BE2C (cell line): ENCODE measurements at regions not wholly inside any gene's neighbourhood (a gene's known extent, or its start where the extent isn't known, plus 50 kb on each side); places are given as distances from the start of the nearest gene placed in this dataset.
"Not testable (repeated sequence)": the region's sequence is repeated elsewhere in the genome, so short reads cannot be mapped to it uniquely, and the experiment has no call there.

Experiments
- DNase-seq: peaks from one replicate; pipeline ENCODE4 v3.0.0-alpha.2; 2020
- H3K27me3 ChIP-seq: fragments of 250-450 bp; sonication (Bioruptor Pico); 2 replicates; pipeline ENCODE4 v1.5.1; 2020; ENCODE audit warnings: mild to moderate bottlenecking
- H3K36me3 ChIP-seq: fragments of 250-450 bp; sonication (Bioruptor Pico); 2 replicates; pipeline ENCODE4 v1.5.1; 2020; ENCODE audit warnings: mild to moderate bottlenecking
- H3K4me1 ChIP-seq: fragments of 250-450 bp; sonication (Bioruptor Pico); 2 replicates; pipeline ENCODE4 v1.5.1; 2020
- H3K4me3 ChIP-seq: 2 replicates; pipeline ENCODE4 v1.5.1; 2011; ENCODE audit warnings: low read depth, low read length
- H3K9me3 ChIP-seq: fragments of 250-450 bp; sonication (Bioruptor Pico); 2 replicates; pipeline ENCODE4 v1.5.1; 2020
- CTCF ChIP-seq: IDR thresholded peaks from 2 replicates; pipeline ENCODE4 v1.5.1; 2012; ENCODE audit warnings: mild to moderate bottlenecking, low read depth, low read length

DNA sequence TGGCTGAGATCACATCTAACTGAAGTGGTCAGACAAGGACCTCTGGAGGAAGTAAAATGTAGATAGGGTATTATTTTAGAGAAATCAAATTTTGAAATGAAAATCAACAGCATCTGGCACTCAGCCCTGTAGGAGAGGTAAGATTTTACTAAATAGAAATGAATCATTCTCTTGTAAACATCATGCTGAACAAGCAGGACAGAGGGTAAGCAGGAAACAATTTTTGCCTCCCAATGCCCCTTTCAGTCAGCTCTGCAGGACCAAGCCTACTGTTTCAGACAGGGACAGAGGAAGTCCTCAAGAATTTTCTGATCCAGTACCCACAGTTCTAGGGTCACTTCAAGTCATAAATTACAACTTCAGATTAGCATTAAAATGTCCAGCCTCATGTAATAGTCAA lies 190.1 kb downstream of the ESM1 start:
- Histone ChIP-seq H3K36me3 (no peaks in the 10 kb centered on the region), H3K9me3 (no peaks in the 10 kb centered on the region), H3K4me1 (no peaks in the 10 kb centered on the region), H3K27me3 (no peaks in the 10 kb centered on the region), H3K4me3 (no peak overlapping the region)
- no peak for TF ChIP-seq CTCF
- no peak for DNase-seq

- TF ChIP-seq CTCF = no peak
- no peaks in the 10 kb centered on the region for H3K4me1 ChIP-seq
- H3K9me3 ChIP-seq = no peaks in the 10 kb centered on the region
- H3K4me3 ChIP-seq = no peak overlapping the region
- no peaks in the 10 kb centered on the region for H3K36me3 ChIP-seq
- DNase-seq = no peak
- no peaks in the 10 kb centered on the region for H3K27me3 ChIP-seq
These were observed 191.0 kb downstream of the ESM1 start for GRCh38 chr5:54794135-54794975.

DNA sequence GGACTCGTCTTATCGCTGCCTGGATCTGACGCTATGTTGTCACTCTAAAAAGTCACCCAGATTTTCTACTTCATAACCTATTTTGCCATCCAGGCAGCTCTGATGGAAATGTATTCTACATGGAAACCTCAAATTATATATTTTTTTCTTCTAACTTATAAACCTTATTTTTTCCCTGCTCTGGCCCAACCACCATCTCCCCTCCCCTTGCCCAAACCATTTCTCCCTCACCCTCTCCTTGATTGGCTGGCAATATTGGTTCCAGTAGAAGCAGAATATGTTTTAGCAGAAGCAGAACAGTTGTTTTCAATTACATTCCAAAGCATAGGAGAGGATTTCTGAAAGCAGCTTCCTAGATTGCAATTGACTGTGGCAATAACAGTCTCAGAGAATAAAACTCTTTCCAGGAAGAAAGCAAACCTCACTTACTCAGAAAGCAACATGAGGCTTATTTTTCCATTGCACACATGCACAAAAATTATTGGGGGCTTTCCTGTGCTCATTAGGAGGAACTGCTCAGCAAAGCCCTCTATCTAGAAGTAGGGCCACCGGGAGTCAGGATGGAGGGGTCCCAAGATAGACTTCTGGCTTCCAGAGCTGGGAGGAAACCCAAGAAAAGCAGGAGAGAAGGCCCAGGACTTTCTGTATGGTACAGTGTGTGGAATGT lies 191.8 kb downstream of the ESM1 start:
- Histone ChIP-seq H3K9me3 (no peaks in the 10 kb centered on the region), H3K4me1 (no peaks in the 10 kb centered on the region), H3K27me3 (no peaks in the 10 kb centered on the region), H3K4me3 (no peak overlapping the region), H3K36me3 (no peaks in the 10 kb centered on the region)
- no peak for DNase-seq
- TF ChIP-seq CTCF = no peak

DNA sequence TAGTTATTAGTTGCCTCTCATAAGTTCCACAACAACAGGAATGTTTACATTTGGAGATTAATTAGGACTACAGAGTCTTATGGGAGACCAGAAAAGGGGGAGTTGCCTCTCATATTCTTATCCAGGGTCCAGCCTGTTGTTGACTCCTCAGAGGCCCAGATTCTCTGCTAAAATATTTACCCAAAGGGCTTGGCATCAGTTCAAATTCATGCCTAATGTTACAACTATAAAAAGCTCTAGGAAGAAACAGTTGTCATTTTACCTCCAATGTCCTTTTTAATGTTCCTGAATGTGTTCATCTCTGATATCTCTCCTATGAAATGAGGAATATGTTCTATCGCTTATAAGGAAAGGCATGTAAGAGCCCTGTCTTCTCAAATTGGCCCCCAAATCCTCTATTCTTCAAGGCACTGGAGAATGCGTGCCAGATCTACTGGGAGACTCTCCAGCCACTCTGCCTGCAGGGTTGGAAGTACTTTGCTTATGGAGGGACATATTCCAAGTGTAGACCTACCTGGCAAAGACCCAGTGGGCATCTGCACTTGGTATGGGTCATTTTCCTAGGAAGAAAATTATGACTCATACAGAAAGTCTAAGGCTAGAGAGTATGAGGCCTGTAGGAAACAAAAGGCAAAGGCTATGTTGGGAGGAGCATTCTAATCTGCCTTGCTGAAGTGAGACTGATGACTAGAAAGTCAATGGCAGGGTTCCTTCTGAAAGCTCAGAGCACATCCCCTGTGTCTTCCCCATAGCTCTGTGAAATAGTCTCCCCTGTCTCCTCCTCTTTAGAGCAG lies 192.6 kb downstream of the ESM1 start:
- TF ChIP-seq CTCF = no peak
- DNase-seq = no peak
- Histone ChIP-seq H3K36me3 (no peaks in the 10 kb centered on the region), H3K4me3 (no peak overlapping the region), H3K9me3 (no peaks in the 10 kb centered on the region), H3K27me3 (no peaks in the 10 kb centered on the region), H3K4me1 (no peaks in the 10 kb centered on the region)

- H3K27me3 ChIP-seq, DNase-seq, H3K4me3 ChIP-seq, H3K36me3 ChIP-seq, H3K4me1 ChIP-seq, H3K9me3 ChIP-seq: not testable (repeated sequence)
These were observed 197.5 kb downstream of the ESM1 start for GRCh38 chr5:54787910-54788309.

- DNase-seq = peak; percentile 63
- Histone ChIP-seq H3K36me3 (no peaks in the 10 kb centered on the region), H3K4me1 (no peaks in the 10 kb centered on the region), H3K27me3 (no peaks in the 10 kb centered on the region), H3K9me3 (no peaks in the 10 kb centered on the region), H3K4me3 (no peak overlapping the region)
- TF ChIP-seq CTCF = no peak
These were observed 199.4 kb downstream of the ESM1 start for GRCh38 chr5:54785729-54786591.
